ENCODE measurements at regions not wholly inside any gene's neighbourhood (a gene's known extent, or its start where the extent isn't known, plus 50 kb on each side); places are given as distances from the start of the nearest gene placed in this dataset.
A peak's percentile ranks its signal among the peaks of the same experiment; 100 is the strongest.

DNA sequence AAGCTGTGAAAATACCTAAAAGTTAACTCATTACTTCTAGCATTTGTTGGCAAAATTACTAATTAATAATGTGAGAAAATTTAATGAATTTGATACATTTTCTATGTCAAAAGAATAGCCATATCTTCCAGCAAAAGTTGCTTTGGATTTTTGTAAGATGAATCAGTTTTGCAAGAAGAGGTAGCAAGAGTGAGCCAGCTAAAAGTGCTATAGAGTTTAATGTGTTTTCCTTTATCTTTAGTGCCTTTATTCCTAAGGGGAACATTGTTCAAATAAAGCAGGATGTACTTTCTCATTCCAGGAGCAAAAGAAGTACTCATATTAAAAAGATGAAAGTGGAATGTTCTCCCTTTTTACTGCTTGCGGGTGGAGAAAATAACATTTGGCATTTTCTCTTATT, 622.2 kb downstream of the ANXA1 start:
- no peaks in the 10 kb centered on the region for H3K27me3 ChIP-seq
- ATAC-seq (no peak), FAIRE-seq (no peak), DNase-seq (no peak)
- no peaks in the 10 kb centered on the region for H3K4me1 ChIP-seq
- no peak overlapping the region for H3K4me3 ChIP-seq
- WGBS, 2 donors, result 74 to 78% methylated on average over 1 of the region's 1 CpG
- no peak overlapping the region for H3K27ac ChIP-seq
- intact Hi-C loops (cut with DNase I), result no loop called here
- H3K9me3 ChIP-seq, result no peaks in the 10 kb centered on the region
- TF ChIP-seq, protein P1, sequence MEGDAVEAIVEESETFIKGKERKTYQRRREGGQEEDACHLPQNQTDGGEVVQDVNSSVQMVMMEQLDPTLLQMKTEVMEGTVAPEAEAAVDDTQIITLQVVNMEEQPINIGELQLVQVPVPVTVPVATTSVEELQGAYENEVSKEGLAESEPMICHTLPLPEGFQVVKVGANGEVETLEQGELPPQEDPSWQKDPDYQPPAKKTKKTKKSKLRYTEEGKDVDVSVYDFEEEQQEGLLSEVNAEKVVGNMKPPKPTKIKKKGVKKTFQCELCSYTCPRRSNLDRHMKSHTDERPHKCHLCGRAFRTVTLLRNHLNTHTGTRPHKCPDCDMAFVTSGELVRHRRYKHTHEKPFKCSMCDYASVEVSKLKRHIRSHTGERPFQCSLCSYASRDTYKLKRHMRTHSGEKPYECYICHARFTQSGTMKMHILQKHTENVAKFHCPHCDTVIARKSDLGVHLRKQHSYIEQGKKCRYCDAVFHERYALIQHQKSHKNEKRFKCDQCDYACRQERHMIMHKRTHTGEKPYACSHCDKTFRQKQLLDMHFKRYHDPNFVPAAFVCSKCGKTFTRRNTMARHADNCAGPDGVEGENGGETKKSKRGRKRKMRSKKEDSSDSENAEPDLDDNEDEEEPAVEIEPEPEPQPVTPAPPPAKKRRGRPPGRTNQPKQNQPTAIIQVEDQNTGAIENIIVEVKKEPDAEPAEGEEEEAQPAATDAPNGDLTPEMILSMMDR (IDR thresholded peaks at IDR 0.05), result no peak
- H3K36me3 ChIP-seq, result no peaks in the 10 kb centered on the region

DNA sequence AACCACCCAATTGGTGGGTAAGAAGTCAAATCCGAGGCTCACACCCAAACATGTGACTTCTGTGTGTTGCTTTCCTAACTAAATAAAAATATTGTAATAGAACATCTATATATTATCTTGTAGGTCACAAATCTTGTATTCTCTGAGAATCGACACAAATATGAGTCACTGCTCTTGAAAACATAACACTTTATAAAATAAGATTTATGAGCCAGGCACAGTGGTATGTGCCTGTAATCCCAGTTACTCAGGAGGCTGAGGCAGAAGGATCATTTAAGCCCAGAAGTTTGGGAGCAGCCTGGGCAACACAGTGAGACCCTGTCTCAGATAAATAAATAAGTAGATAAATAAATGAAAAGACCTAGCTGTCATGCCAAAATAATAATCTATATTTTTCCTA, 624.1 kb downstream of the ANXA1 start:
- DNase-seq (no peak), ATAC-seq (no peak), FAIRE-seq (no peak)
- Histone ChIP-seq H3K27ac (no peak overlapping the region), H3K27me3 (no peaks in the 10 kb centered on the region), H3K4me1 (no peaks in the 10 kb centered on the region), H3K4me3 (no peak overlapping the region), H3K9me3 (no peaks in the 10 kb centered on the region), H3K36me3 (no peaks in the 10 kb centered on the region)
- WGBS, 2 donors, result 44 to 60% methylated on average over 2 of the region's 2 CpGs
- TF ChIP-seq, protein P1 (IDR thresholded peaks at IDR 0.05), result no peak
- intact Hi-C loops (cut with DNase I), result no loop called here

DNA sequence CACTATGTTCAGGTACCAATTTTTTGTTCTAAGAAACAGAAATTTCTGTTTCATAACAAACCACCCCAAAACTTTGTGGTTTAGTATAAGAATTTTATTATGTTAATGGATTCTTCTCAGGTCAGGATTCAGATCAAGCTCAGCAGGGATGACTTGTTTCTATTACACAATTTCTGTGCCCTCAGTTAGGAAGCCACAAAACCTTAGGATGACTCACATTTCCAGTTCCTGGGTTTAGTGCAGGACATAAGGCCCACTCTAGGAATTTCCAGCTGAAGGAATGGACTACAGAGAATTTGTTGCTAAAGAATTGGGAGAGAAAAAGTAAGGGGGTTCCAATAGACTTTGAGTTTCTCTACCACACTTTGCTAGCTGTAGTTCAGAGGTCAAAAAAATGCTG, 629.3 kb downstream of the ANXA1 start:
- Histone ChIP-seq H3K9me3 (no peaks in the 10 kb centered on the region), H3K4me1 (no peaks in the 10 kb centered on the region), H3K36me3 (no peaks in the 10 kb centered on the region), H3K27ac (no peak overlapping the region), H3K27me3 (no peaks in the 10 kb centered on the region), H3K4me3 (no peak overlapping the region)
- FAIRE-seq (no peak), ATAC-seq (peak in 2 of 4 donors; percentile 47 to 63), DNase-seq (no peak)
- TF ChIP-seq, protein P1 (IDR thresholded peaks at IDR 0.05), result no peak
- intact Hi-C loops (cut with DNase I), result no loop called here

DNA sequence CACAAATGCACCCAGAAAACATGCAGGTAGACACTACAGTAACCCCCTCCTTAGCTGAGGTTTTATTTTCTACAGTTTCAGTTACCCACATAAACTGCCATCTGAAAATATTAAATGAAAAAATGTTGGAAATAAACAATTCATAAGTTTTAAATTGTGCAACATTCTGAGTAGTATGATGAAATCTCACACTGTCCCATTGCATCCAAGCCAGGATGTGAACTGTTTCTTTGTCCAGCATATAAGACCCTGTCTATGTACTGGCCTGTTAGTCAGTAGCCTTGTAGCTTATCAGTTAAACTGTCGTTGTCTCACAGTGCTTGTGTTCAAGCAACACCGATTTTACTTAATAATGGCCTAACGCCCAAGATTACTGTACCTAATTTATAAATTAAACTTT, 630.5 kb downstream of the ANXA1 start:
- FAIRE-seq (no peak), DNase-seq (no peak), ATAC-seq (no peak)
- TF ChIP-seq, protein P1 (IDR thresholded peaks at IDR 0.05), result no peak
- H3K36me3 ChIP-seq, result no peaks in the 10 kb centered on the region
- WGBS, 2 donors, result 37 to 47% methylated on average over 3 of the region's 3 CpGs
- no peak overlapping the region for H3K27ac ChIP-seq
- no peaks in the 10 kb centered on the region for H3K4me1 ChIP-seq
- H3K9me3 ChIP-seq, result no peaks in the 10 kb centered on the region
- intact Hi-C loops (cut with DNase I), result no loop called here
- H3K27me3 ChIP-seq, result no peaks in the 10 kb centered on the region
- H3K4me3 ChIP-seq, result no peak overlapping the region

DNA sequence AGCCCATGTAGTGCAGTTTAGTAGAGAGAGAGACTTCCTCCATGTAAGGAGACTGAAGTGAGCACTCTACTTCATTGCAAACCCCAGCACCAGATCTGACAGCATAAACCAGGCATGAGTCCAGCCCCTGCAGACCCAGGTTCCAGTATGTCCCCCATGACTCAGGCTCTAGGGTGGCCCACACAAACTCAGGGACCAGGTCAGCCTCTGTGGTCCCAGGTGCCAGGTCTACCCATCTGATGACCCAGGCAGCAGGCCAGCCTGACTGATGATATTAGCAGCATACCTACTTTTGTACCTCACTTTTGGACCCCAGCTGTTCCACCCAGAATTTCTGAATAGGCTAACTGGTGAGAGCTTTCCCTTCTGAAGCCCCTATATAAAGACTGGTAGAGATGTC, 647.8 kb downstream of the ANXA1 start:
- no peaks in the 10 kb centered on the region for H3K36me3 ChIP-seq
- no peak for FAIRE-seq
- intact Hi-C loops (cut with DNase I), result no loop called here
- DNase-seq, result no peak
- TF ChIP-seq, protein P1 (IDR thresholded peaks at IDR 0.05), result no peak
- no peak overlapping the region for H3K4me3 ChIP-seq
- H3K9me3 ChIP-seq, result no peaks in the 10 kb centered on the region
- H3K4me1 ChIP-seq, result no peaks in the 10 kb centered on the region
- ATAC-seq, result no peak
- no peak overlapping the region for H3K27ac ChIP-seq
- H3K27me3 ChIP-seq, result no peaks in the 10 kb centered on the region
